Keratinocyte (primary cell): ENCODE measurements at regions not wholly inside any gene's neighbourhood (a gene's known extent, or its start where the extent isn't known, plus 50 kb on each side); places are given as distances from the start of the nearest gene placed in this dataset.

Experiments used
- DNase-seq: peaks from one replicate; pipeline ENCODE4 v3.0.0-alpha.2; 2011; ENCODE audit warnings: low read depth, missing footprints, low spot score
- FAIRE-seq: peaks from 2 replicates; lab custom pipeline; 2011; peaks lifted over from hg19 to GRCh38; lab: Jason Lieb, UNC
- H2AFZ ChIP-seq: 2 replicates; pipeline ENCODE4 v1.6.0; 2012; ENCODE audit warnings: low read length, control low read depth, inconsistent platforms; ENCODE audit not compliant: control insufficient read depth
- H3K27ac ChIP-seq: 2 replicates; pipeline ENCODE4 v1.5.1; 2011; ENCODE audit warnings: low read length; ENCODE audit not compliant: control insufficient read depth, insufficient read depth
- H3K27me3 ChIP-seq: 3 replicates; pipeline ENCODE4 v1.6.0; 2011; ENCODE audit warnings: low read length; ENCODE audit not compliant: control insufficient read depth, insufficient read depth; ENCODE audit errors: extremely low read depth
- H3K36me3 ChIP-seq, 2 experiments: 2 replicates in 1 of 2; 3 replicates in 1 of 2; pipeline ENCODE4 v1.5.1; 2011; ENCODE audit warnings: low read length in 2 of 2, mild to moderate bottlenecking in 1 of 2; ENCODE audit not compliant: control insufficient read depth in 2 of 2, insufficient read depth in 2 of 2; ENCODE audit errors: extremely low read depth in 1 of 2
- H3K4me1 ChIP-seq: 3 replicates; pipeline ENCODE4 v1.5.1; 2011; ENCODE audit warnings: low read length; ENCODE audit not compliant: control insufficient read depth, insufficient read depth; ENCODE audit errors: extremely low read depth
- H3K4me2 ChIP-seq: 3 replicates; pipeline ENCODE4 v1.6.0; 2011; ENCODE audit warnings: low read depth, low read length; ENCODE audit not compliant: control insufficient read depth, insufficient read depth; ENCODE audit errors: extremely low read depth
- H3K4me3 ChIP-seq, 3 experiments: fragments of 200-600 bp in 1 of 3; sonication (generic) in 1 of 3; 2 replicates in 2 of 3; 3 replicates in 1 of 3; pipeline ENCODE4 v1.5.1; 2011 to 2016; ENCODE audit warnings: low read length in 3 of 3, mild to moderate bottlenecking in 3 of 3, control low read depth in 2 of 3, inconsistent platforms in 1 of 3, low read depth in 1 of 3, mixed read lengths in 1 of 3, mixed run types in 1 of 3, moderate library complexity in 1 of 3; ENCODE audit not compliant: control insufficient read depth in 2 of 3, insufficient read depth in 2 of 3; ENCODE audit errors: extremely low read depth in 1 of 3
- H3K79me2 ChIP-seq: 2 replicates; pipeline ENCODE4 v1.6.0; 2012; ENCODE audit warnings: low read length; ENCODE audit not compliant: control insufficient read depth, insufficient read depth
- H3K9ac ChIP-seq: 3 replicates; pipeline ENCODE4 v1.6.0; 2011; ENCODE audit warnings: low read length; ENCODE audit not compliant: control insufficient read depth, insufficient read depth; ENCODE audit errors: extremely low read depth
- H3K9me1 ChIP-seq: 3 replicates; pipeline ENCODE4 v1.6.0; 2011; ENCODE audit warnings: low read length; ENCODE audit not compliant: control insufficient read depth, insufficient read depth; ENCODE audit errors: extremely low read depth
- H3K9me3 ChIP-seq: 2 replicates; pipeline ENCODE4 v1.5.1; 2012; ENCODE audit warnings: low read depth, low read length; ENCODE audit not compliant: control insufficient read depth
- H4K20me1 ChIP-seq: 3 replicates; pipeline ENCODE4 v1.6.0; 2011; ENCODE audit warnings: low read length; ENCODE audit not compliant: control insufficient read depth, insufficient read depth; ENCODE audit errors: extremely low read depth
- CTCF ChIP-seq, 3 experiments: IDR thresholded peaks in 1 of 3; conservative IDR thresholded peaks in 1 of 3; optimal IDR thresholded peaks in 1 of 3; 2 replicates in 2 of 3; 3 replicates in 1 of 3; pipeline versions ENCODE3 to v1.5.1; 2011; ENCODE audit warnings: low read length in 3 of 3, mild to moderate bottlenecking in 3 of 3, moderate library complexity in 2 of 3, control low read depth in 1 of 3, inconsistent platforms in 1 of 3; ENCODE audit not compliant: insufficient read depth in 2 of 3; ENCODE audit errors: extremely low read depth in 1 of 3
- EZH2 ChIP-seq: IDR thresholded peaks from one replicate; pipeline ENCODE4 v1.6.1; 2012; ENCODE audit warnings: inconsistent platforms, mild to moderate bottlenecking, low read length, moderate library complexity
- dilution Hi-C: fragments of 300-500 bp; cut with MboI; formaldehyde crosslinking; loops from one replicate; pipeline ENCODE4 v1.7.0; 2020; ENCODE audit warnings: low sequenced_read_pairs; ENCODE audit not compliant: extremely low pct_ligation_motif_present

GRCh38 chr4:54940996-54941865, 184.2 kb downstream of the KDR start:
- no peaks in the 10 kb centered on the region for H4K20me1 ChIP-seq
- H3K9ac ChIP-seq, result no peak overlapping the region
- no peak overlapping the region for H3K27ac ChIP-seq
- dilution Hi-C loops, result no loop called here
- H3K9me1 ChIP-seq, result no peaks in the 10 kb centered on the region
- DNase-seq (no peak), FAIRE-seq (no peak)
- no peak overlapping the region for H3K4me3 ChIP-seq
- H2AFZ ChIP-seq, result no peak overlapping the region
- no peaks in the 10 kb centered on the region for H3K4me1 ChIP-seq
- no peaks in the 10 kb centered on the region for H3K79me2 ChIP-seq
- H3K27me3 ChIP-seq, result no peaks in the 10 kb centered on the region
- no peak overlapping the region for H3K4me2 ChIP-seq
- TF ChIP-seq CTCF (optimal IDR thresholded peaks at IDR 0.05 in 1 of 3, IDR thresholded peaks at IDR 0.05 in 1 of 3, conservative IDR thresholded peaks at IDR 0.05 in 1 of 3; ENCODE audit: extremely low read depth in 1 of 3, insufficient read depth in 2 of 3, low read length in 3 of 3) (no peak), EZH2 (no peak)
- no peaks in the 10 kb centered on the region for H3K9me3 ChIP-seq
- H3K36me3 ChIP-seq, result no peaks in the 10 kb centered on the region

GRCh38 chr4:54937501-54937900, 187.9 kb downstream of the KDR start:
- DNase-seq (no peak), FAIRE-seq (no peak)
- no peaks in the 10 kb centered on the region for H4K20me1 ChIP-seq
- no peak overlapping the region for H3K27ac ChIP-seq
- no peaks in the 10 kb centered on the region for H3K36me3 ChIP-seq
- no peaks in the 10 kb centered on the region for H3K27me3 ChIP-seq
- H3K4me2 ChIP-seq, result no peak overlapping the region
- no peaks in the 10 kb centered on the region for H3K9me1 ChIP-seq
- H3K4me1 ChIP-seq, result no peaks in the 10 kb centered on the region
- no peaks in the 10 kb centered on the region for H3K79me2 ChIP-seq
- no peak overlapping the region for H3K9ac ChIP-seq
- no peak overlapping the region for H2AFZ ChIP-seq
- no peak for TF ChIP-seq CTCF (optimal IDR thresholded peaks at IDR 0.05 in 1 of 3, IDR thresholded peaks at IDR 0.05 in 1 of 3, conservative IDR thresholded peaks at IDR 0.05 in 1 of 3; ENCODE audit: extremely low read depth in 1 of 3, insufficient read depth in 2 of 3, low read length in 3 of 3)
- no peak for TF ChIP-seq EZH2
- no peak overlapping the region for H3K4me3 ChIP-seq
- dilution Hi-C loops, result no loop called here
- no peaks in the 10 kb centered on the region for H3K9me3 ChIP-seq
